Heart left ventricle (tissue), 13 donors: ENCODE measurements at regions not wholly inside any gene's neighbourhood (a gene's known extent, or its start where the extent isn't known, plus 50 kb on each side); places are given as distances from the start of the nearest gene placed in this dataset.

ENCODE experiments used
- POLR2A ChIP-seq, 2 donors: fragments of 450-650 bp; IDR thresholded peaks; one replicate each; pipeline ENCODE4 v1.6.1; 2017; ENCODE audit warnings: antibody characterized with exemption in 2 of 2, mild to moderate bottlenecking in 2 of 2, moderate library complexity in 2 of 2
- TF ChIP-seq, protein P1 (sequence below), 12 donors: fragments of 200-600 bp; sonication (generic) in 4 of 12; IDR thresholded peaks; one replicate each; pipeline versions ENCODE4 v1.5.0 to v1.8.0; 2018 to 2022; ENCODE audit warnings: antibody characterized with exemption in 12 of 12, mild to moderate bottlenecking in 5 of 12
- donor health status: ischemic (EF 13 %, LVEDD 7.1; RV severe dilation, severe dysfunction).
- donor health status: DM: no; HTN: yes; CAD: no.
- donor health status: DM: no; HTN: no; CAD: no.
- donor health status: ischemic (EF 25% LVEDD 6.9; RV normal size, moderate dysfunction).
- donor health status: ischemic (EF 25% LVEDD 5.7; RV mildly dilated, moderate dysfunction).
- donor health status: ischemic (EF 35%, LVEDD 5.7; RV mildly dilated, moderate dysfunction).
- donor health status: nonischemic (EF 11% LVEDD 7.7; RV severe dilation, severe dysfunction).
- donor health status: DM: yes; HTN: yes; CAD: no.
- donor health status: PGD.
- donor health status: ischemic (EF 29% LVEDD 5.4; RV normal size, mild dysfunction).
- donor health status: nonischemic (EF 23%, LVEDD 6.1; RV moderate dilation, normal function).

DNA sequence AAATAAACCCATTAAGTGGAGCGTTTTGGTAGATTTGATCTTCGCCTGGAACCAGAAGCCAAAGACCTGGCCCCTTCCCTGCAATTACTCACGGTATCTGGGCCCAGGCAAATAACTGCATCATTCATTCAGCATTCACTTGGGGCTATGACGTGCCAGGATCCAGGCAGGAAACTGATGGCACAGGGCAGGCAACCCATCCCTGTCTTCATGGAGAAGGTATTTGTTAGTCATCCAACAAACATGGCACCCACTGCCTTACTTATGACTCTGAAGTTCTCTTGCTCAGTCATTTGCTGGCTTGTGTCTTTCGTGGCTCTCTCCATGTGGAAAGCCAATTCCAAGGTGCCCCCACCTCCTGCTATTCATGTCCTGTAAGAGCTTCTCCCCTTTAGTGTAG lies 232.4 kb downstream of the BMP7 start:
- TF ChIP-seq, protein P1, sequence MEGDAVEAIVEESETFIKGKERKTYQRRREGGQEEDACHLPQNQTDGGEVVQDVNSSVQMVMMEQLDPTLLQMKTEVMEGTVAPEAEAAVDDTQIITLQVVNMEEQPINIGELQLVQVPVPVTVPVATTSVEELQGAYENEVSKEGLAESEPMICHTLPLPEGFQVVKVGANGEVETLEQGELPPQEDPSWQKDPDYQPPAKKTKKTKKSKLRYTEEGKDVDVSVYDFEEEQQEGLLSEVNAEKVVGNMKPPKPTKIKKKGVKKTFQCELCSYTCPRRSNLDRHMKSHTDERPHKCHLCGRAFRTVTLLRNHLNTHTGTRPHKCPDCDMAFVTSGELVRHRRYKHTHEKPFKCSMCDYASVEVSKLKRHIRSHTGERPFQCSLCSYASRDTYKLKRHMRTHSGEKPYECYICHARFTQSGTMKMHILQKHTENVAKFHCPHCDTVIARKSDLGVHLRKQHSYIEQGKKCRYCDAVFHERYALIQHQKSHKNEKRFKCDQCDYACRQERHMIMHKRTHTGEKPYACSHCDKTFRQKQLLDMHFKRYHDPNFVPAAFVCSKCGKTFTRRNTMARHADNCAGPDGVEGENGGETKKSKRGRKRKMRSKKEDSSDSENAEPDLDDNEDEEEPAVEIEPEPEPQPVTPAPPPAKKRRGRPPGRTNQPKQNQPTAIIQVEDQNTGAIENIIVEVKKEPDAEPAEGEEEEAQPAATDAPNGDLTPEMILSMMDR (IDR thresholded peaks at IDR 0.05) = no peak
- TF ChIP-seq POLR2A (IDR thresholded peaks at IDR 0.05) = no peak
